Fibroblast of mammary gland (primary cell): ENCODE measurements at regions not wholly inside any gene's neighbourhood (a gene's known extent, or its start where the extent isn't known, plus 50 kb on each side); places are given as distances from the start of the nearest gene placed in this dataset.
A peak's percentile ranks its signal among the peaks of the same experiment; 100 is the strongest.

Source experiments
- DNase-seq: peaks from one replicate; pipeline ENCODE4 v3.0.0-alpha.2; 2010; ENCODE audit warnings: low read depth
- H3K4me3 ChIP-seq: 2 replicates; pipeline ENCODE4 v1.5.1; 2011; ENCODE audit warnings: low read depth, mild to moderate bottlenecking, low read length, moderate library complexity; ENCODE audit not compliant: control insufficient read depth
- CTCF ChIP-seq: conservative IDR thresholded peaks from 2 replicates; pipeline ENCODE4 v1.5.1; 2011; ENCODE audit warnings: low read depth, low read length, inconsistent platforms; ENCODE audit not compliant: control insufficient read depth, insufficient read depth

- DNase-seq, result peak; percentile 90
- no peak for TF ChIP-seq CTCF
Measured at GRCh38 chr12:59040656-59041055, 120.4 kb upstream of the LRIG3 start.

GRCh38 chr12:59040043-59040442, 119.7 kb upstream of the LRIG3 start:
- no peak for TF ChIP-seq CTCF
- no peak overlapping the region for H3K4me3 ChIP-seq
- DNase-seq, result no peak

More at GRCh38 chr12:59040656-59041055, 120.4 kb upstream of the LRIG3 start:
- no peak overlapping the region for H3K4me3 ChIP-seq

- TF ChIP-seq CTCF, result no peak
- no peak for DNase-seq
- no peak overlapping the region for H3K4me3 ChIP-seq
Measured at GRCh38 chr12:59039005-59039404, 118.7 kb upstream of the LRIG3 start.

GRCh38 chr12:59036973-59037762, 116.9 kb upstream of the LRIG3 start:
- TF ChIP-seq CTCF, result no peak
- peak; percentile 30 for DNase-seq
- H3K4me3 ChIP-seq, result no peak overlapping the region

GRCh38 chr12:59036347-59036746, 116.0 kb upstream of the LRIG3 start:
- DNase-seq, result no peak
- no peak for TF ChIP-seq CTCF
- H3K4me3 ChIP-seq, result no peak overlapping the region

GRCh38 chr12:59031313-59031712, 111.0 kb upstream of the LRIG3 start:
- DNase-seq, result no peak
- TF ChIP-seq CTCF, result no peak
- no peak overlapping the region for H3K4me3 ChIP-seq

GRCh38 chr12:59030415-59030814, 110.1 kb upstream of the LRIG3 start:
- no peak overlapping the region for H3K4me3 ChIP-seq
- no peak for DNase-seq
- TF ChIP-seq CTCF, result no peak
